SK-N-SH (cell line): ENCODE measurements at regions not wholly inside any gene's neighbourhood (a gene's known extent, or its start where the extent isn't known, plus 50 kb on each side); places are given as distances from the start of the nearest gene placed in this dataset.

Experiments used
- CTCF ChIA-PET: fragments of 300-600, 350-600 bp; formaldehyde crosslinking; extraction: SDS; loops from one replicate; lab custom pipeline; 2021; lab: Yijun Ruan, JAX
- POLR2A ChIA-PET: fragments of 350-600 bp; sonication (Branson Sonifier 250); formaldehyde crosslinking; extraction: SDS; loops from one replicate; lab custom pipeline; 2020; ENCODE audit warnings: antibody characterized with exemption, inconsistent platforms; lab: Yijun Ruan, JAX
- DNase-seq: peaks from one replicate; pipeline ENCODE4 v3.0.0; 2012
- H2AFZ ChIP-seq: fragments of 200-600 bp; sonication (generic); 2 replicates; pipeline ENCODE4 v1.8.1; 2016; ENCODE audit warnings: antibody characterized with exemption, mild to moderate bottlenecking, low read depth
- H3F3A ChIP-seq: fragments of 200-600 bp; sonication (generic); replicated peaks from 2 replicates; pipeline ENCODE3; 2016; ENCODE audit warnings: antibody characterized with exemption, mild to moderate bottlenecking; ENCODE audit not compliant: insufficient read depth
- H3K27ac ChIP-seq, 2 experiments: fragments of 200-500 bp in 1 of 2; fragments of 200-600 bp in 1 of 2; sonication (Bioruptor generic) in 1 of 2; sonication (generic), shearing (Covaris generic) in 1 of 2; 2 replicates each; pipeline versions ENCODE4 v1.5.1 to v1.6.1; 2014 to 2016; ENCODE audit warnings: low read depth in 2 of 2, inconsistent platforms in 1 of 2, low read length in 1 of 2, mild to moderate bottlenecking in 1 of 2, mixed read lengths in 1 of 2
- H3K27me3 ChIP-seq: fragments of 200-600 bp; sonication (generic), shearing (Covaris generic); 2 replicates; pipeline ENCODE4 v1.6.1; 2016; ENCODE audit warnings: mixed run types; ENCODE audit not compliant: insufficient read depth
- H3K36me3 ChIP-seq, 2 experiments: fragments of 200-500 bp in 1 of 2; fragments of 200-600 bp in 1 of 2; sonication (Bioruptor generic) in 1 of 2; sonication (generic) in 1 of 2; replicated peaks in 1 of 2; 2 replicates each; pipeline versions ENCODE3 to v1.5.1; 2014 to 2016; ENCODE audit warnings: low read length in 1 of 2, mild to moderate bottlenecking in 1 of 2; ENCODE audit not compliant: insufficient read depth in 2 of 2, control insufficient read depth in 1 of 2
- H3K4me1 ChIP-seq, 2 experiments: fragments of 200-500 bp in 1 of 2; fragments of 200-600 bp in 1 of 2; sonication (Bioruptor generic) in 1 of 2; sonication (generic), shearing (Covaris generic) in 1 of 2; 2 replicates each; pipeline versions ENCODE4 v1.5.1 to v1.6.1; 2014 to 2016; ENCODE audit warnings: low read depth in 1 of 2, low read length in 1 of 2, mixed run types in 1 of 2; ENCODE audit not compliant: insufficient read depth in 2 of 2, control insufficient read depth in 1 of 2
- H3K4me2 ChIP-seq: fragments of 200-600 bp; sonication (generic), shearing (Covaris generic); 2 replicates; pipeline ENCODE4 v1.6.1; 2017; ENCODE audit warnings: mixed run types
- H3K4me3 ChIP-seq, 2 experiments: fragments of 200-500 bp in 1 of 2; fragments of 200-600 bp in 1 of 2; sonication (Bioruptor generic) in 1 of 2; sonication (generic), shearing (Covaris generic) in 1 of 2; 2 replicates each; pipeline versions ENCODE4 v1.5.1 to v1.8.1; 2014 to 2016; ENCODE audit warnings: low read depth in 2 of 2, inconsistent platforms in 1 of 2, low read length in 1 of 2, mild to moderate bottlenecking in 1 of 2, mixed read lengths in 1 of 2, moderate library complexity in 1 of 2
- H3K79me2 ChIP-seq: fragments of 200-600 bp; sonication (generic); 2 replicates; pipeline ENCODE4 v1.8.1; 2017; ENCODE audit warnings: mild to moderate bottlenecking; ENCODE audit not compliant: insufficient read depth
- H3K9ac ChIP-seq: fragments of 200-600 bp; sonication (generic); 2 replicates; pipeline ENCODE4 v1.6.1; 2017; ENCODE audit warnings: mixed run types
- H3K9me2 ChIP-seq: fragments of 200-600 bp; sonication (generic); 2 replicates; pipeline ENCODE4 v1.6.1; 2017; ENCODE audit warnings: mixed run types
- H3K9me3 ChIP-seq: fragments of 200-600 bp; sonication (generic); 2 replicates; pipeline ENCODE4 v1.6.1; 2017; ENCODE audit warnings: mixed run types, mild to moderate bottlenecking, moderate library complexity
- H4K20me1 ChIP-seq: fragments of 200-600 bp; sonication (generic); 2 replicates; pipeline ENCODE4 v1.6.1; 2017; ENCODE audit warnings: mild to moderate bottlenecking, mixed run types; ENCODE audit not compliant: insufficient read depth
- CHD2 ChIP-seq: fragments of 150-350 bp; IDR thresholded peaks from 2 replicates; pipeline ENCODE4 v1.6.1; 2018; ENCODE audit warnings: low read length; ENCODE audit not compliant: partially characterized antibody
- ELF1 ChIP-seq: IDR thresholded peaks from 2 replicates; pipeline ENCODE4 v1.4.0; 2012
- EP300 ChIP-seq, 2 experiments: IDR thresholded peaks; 2 replicates each; pipeline versions ENCODE4 v1.4.0 to v1.6.1; 2012; ENCODE audit warnings: borderline replicate concordance in 1 of 2, low read depth in 1 of 2, low read length in 1 of 2
- FOSL2 ChIP-seq: IDR thresholded peaks from 2 replicates; pipeline ENCODE4 v1.4.0; 2012; ENCODE audit warnings: low read depth, mild to moderate bottlenecking, moderate library complexity, borderline replicate concordance
- FOXJ3 ChIP-seq: sonication (generic); formaldehyde crosslinking; IDR thresholded peaks from 2 replicates; pipeline ENCODE4 v1.5.1; 2020; ENCODE audit warnings: mild to moderate bottlenecking, missing genetic modification reagents
- FOXM1 ChIP-seq: IDR thresholded peaks from 2 replicates; pipeline ENCODE4 v1.4.0; 2012; ENCODE audit warnings: low read depth, mild to moderate bottlenecking
- GABPA ChIP-seq: IDR thresholded peaks from 2 replicates; pipeline ENCODE4 v1.4.0; 2012; ENCODE audit warnings: low read depth, mild to moderate bottlenecking
- GATA2 ChIP-seq: sonication (generic); formaldehyde crosslinking; IDR thresholded peaks from 2 replicates; pipeline ENCODE4 v1.5.0; 2020; ENCODE audit warnings: mild to moderate bottlenecking, missing genetic modification reagents
- JUND ChIP-seq: IDR thresholded peaks from 2 replicates; pipeline ENCODE4 v1.4.0; 2012
- MXI1 ChIP-seq: IDR thresholded peaks from 2 replicates; pipeline ENCODE4 v1.6.1; 2012; ENCODE audit warnings: mild to moderate bottlenecking, low read depth, low read length, improper control_type of control experiment
- NFIC ChIP-seq: IDR thresholded peaks from 2 replicates; pipeline ENCODE4 v1.4.0; 2012; ENCODE audit warnings: borderline replicate concordance
- NRF1 ChIP-seq: IDR thresholded peaks from 2 replicates; pipeline ENCODE4 v1.6.1; 2012; ENCODE audit warnings: low read depth, mild to moderate bottlenecking, low read length
- POLR2AphosphoS5 ChIP-seq: IDR thresholded peaks from 2 replicates; pipeline ENCODE4 v1.6.1; 2012; ENCODE audit warnings: low read depth, low read length
- RAD21 ChIP-seq: IDR thresholded peaks from 2 replicates; pipeline ENCODE4 v1.6.1; 2012; ENCODE audit warnings: mild to moderate bottlenecking, low read length
- RFX5 ChIP-seq: IDR thresholded peaks from 2 replicates; pipeline ENCODE4 v1.6.1; 2012; ENCODE audit warnings: mild to moderate bottlenecking, improper control_type of control experiment, low read length
- RXRA ChIP-seq: IDR thresholded peaks from 2 replicates; pipeline ENCODE4 v1.4.0; 2012; ENCODE audit warnings: low read depth, mild to moderate bottlenecking, borderline replicate concordance
- TCF12 ChIP-seq: IDR thresholded peaks from 2 replicates; pipeline ENCODE4 v1.4.0; 2012
- TEAD4 ChIP-seq: IDR thresholded peaks from 2 replicates; pipeline ENCODE4 v1.4.0; 2012; ENCODE audit warnings: mild to moderate bottlenecking, borderline replicate concordance; ENCODE audit not compliant: insufficient read depth
- YY1 ChIP-seq: IDR thresholded peaks from 2 replicates; pipeline ENCODE4 v1.4.0; 2012; ENCODE audit warnings: low read depth, mild to moderate bottlenecking
- WGBS: methylation state at CpG from one replicate; pipeline ENCODE4 v1.1.6; 2017; ENCODE audit warnings: low lambda C conversion rate; 5-methylcytosine and 5-hydroxymethylcytosine counted together
- TF ChIP-seq, protein P1 (sequence below): fragments of 150-350 bp; IDR thresholded peaks from 2 replicates; pipeline ENCODE4 v1.6.1; 2017; ENCODE audit warnings: antibody characterized with exemption, low read length, low read depth, borderline replicate concordance
- TF ChIP-seq, protein P2 (sequence below): fragments of 150-350 bp; IDR thresholded peaks from 2 replicates; pipeline ENCODE4 v1.6.1; 2016; ENCODE audit warnings: mild to moderate bottlenecking, low read depth, low read length
- TF ChIP-seq, protein P3 (sequence below): IDR thresholded peaks from 2 replicates; pipeline ENCODE4 v1.4.0; 2012; ENCODE audit warnings: low read depth, borderline replicate concordance
- TF ChIP-seq, protein P4 (sequence below): IDR thresholded peaks from 2 replicates; pipeline ENCODE4 v1.4.0; 2012; ENCODE audit warnings: low read depth, borderline replicate concordance

DNA sequence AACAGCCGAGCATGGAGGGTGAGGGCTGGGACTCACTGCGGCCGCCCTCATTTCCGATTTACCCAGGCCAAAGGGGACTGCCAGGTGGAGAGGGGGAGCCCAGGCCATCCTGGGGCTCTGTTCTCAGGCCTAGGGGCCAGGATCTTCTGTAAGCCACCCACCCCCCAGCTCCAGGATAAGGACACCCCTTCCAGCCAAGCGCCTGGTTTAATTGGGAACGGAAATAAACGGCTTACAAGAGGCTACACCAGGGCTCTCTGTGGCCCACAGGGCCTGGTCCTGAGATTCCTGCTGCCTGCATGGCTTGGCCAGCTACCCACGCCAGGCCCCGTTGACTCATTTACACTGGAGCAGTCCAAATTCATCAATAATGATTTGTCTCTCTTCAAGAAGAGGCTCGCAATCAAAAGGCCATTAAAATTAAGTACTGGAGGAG is 68.1 kb upstream of the TOP1 start:
- ChIA-PET POLR2A (no interaction called here), CTCF (interaction anchor here (1.3 kb wide), 1 partner anchor 14 kb away, joined by 3 read pairs; no protein-coding TSS in a partner anchor)
- Histone ChIP-seq H3K36me3 (no peaks in the 10 kb centered on the region), H3K27me3 (no peaks in the 10 kb centered on the region), H3K4me3 (no peak overlapping the region), H3K9me2 (no peaks in the 10 kb centered on the region), H3K9ac (no peak overlapping the region), H3K4me2 (no peak overlapping the region), H4K20me1 (no peaks in the 10 kb centered on the region), H3F3A (no peaks in the 10 kb centered on the region), H3K9me3 (no peaks in the 10 kb centered on the region), H2AFZ (no peak overlapping the region), H3K79me2 (no peaks in the 10 kb centered on the region), H3K4me1 (no peaks in the 10 kb centered on the region; a peak in 1 of 4 replicates), H3K27ac (no peak overlapping the region)
- no peak for DNase-seq
- no peak for TF ChIP-seq NFIC
- no peak for TF ChIP-seq POLR2AphosphoS5
- no peak for TF ChIP-seq YY1
- TF ChIP-seq, protein P1, sequence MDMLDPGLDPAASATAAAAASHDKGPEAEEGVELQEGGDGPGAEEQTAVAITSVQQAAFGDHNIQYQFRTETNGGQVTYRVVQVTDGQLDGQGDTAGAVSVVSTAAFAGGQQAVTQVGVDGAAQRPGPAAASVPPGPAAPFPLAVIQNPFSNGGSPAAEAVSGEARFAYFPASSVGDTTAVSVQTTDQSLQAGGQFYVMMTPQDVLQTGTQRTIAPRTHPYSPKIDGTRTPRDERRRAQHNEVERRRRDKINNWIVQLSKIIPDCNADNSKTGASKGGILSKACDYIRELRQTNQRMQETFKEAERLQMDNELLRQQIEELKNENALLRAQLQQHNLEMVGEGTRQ = no peak
- TF ChIP-seq RFX5 = no peak
- TF ChIP-seq FOSL2 = no peak
- TF ChIP-seq RAD21 = no peak
- TF ChIP-seq TCF12 = no peak
- TF ChIP-seq NRF1 = no peak
- TF ChIP-seq FOXJ3 (CRISPR knock-in tag) = no peak
- WGBS = 79% methylated on average over 8 of the region's 10 CpGs

DNA sequence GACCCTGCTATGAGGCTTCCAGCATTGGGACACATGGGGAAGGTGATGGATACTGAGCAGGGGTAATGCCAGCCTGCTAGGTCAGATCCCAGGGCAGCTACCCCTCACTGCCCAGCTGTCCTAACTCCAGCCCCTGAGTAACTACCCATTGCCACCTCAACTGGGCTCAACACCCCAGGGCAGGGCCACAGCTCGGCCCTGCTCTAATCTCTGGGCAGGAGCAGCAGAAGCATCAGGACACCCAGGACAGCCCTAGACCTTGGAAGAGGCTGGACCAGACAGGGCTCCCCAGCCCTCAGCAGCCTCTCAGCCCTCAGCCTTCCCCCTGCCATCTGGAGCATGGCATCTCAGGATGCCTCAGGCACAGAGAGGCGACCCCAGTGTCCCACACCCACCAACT is 67.4 kb upstream of the TOP1 start:
- no peaks in the 10 kb centered on the region; a peak in 1 of 4 replicates for H3K4me1 ChIP-seq
- ChIA-PET CTCF (interaction anchor here (0.6 to 1.3 kb wide), 2 partner anchors 15 to 453 kb away, joined by 3 read pairs; no protein-coding TSS in a partner anchor), POLR2A (no interaction called here)
- no peak overlapping the region for H3K4me2 ChIP-seq
- WGBS = 17% methylated on average over 1 of the region's 2 CpGs
- no peak for DNase-seq
- no peak overlapping the region for H3K9ac ChIP-seq
- no peaks in the 10 kb centered on the region for H3K36me3 ChIP-seq
- no peaks in the 10 kb centered on the region for H3K9me2 ChIP-seq
- H3F3A ChIP-seq = no peaks in the 10 kb centered on the region
- no peak overlapping the region for H3K4me3 ChIP-seq
- no peaks in the 10 kb centered on the region for H3K9me3 ChIP-seq
- TF ChIP-seq NRF1 (no peak), GABPA (no peak), TEAD4 (no peak), MXI1 (no peak), ELF1 (no peak), CHD2 (no peak), TCF12 (no peak), EP300 (IDR thresholded peaks at IDR 0.05; ENCODE audit: borderline replicate concordance in 1 of 2, low read depth in 1 of 2, low read length in 1 of 2) (no peak), NFIC (no peak), GATA2 (CRISPR knock-in tag) (no peak), POLR2AphosphoS5 (no peak), JUND (no peak), RXRA (no peak), FOXM1 (no peak), RAD21 (no peak)
- TF ChIP-seq, protein P2, sequence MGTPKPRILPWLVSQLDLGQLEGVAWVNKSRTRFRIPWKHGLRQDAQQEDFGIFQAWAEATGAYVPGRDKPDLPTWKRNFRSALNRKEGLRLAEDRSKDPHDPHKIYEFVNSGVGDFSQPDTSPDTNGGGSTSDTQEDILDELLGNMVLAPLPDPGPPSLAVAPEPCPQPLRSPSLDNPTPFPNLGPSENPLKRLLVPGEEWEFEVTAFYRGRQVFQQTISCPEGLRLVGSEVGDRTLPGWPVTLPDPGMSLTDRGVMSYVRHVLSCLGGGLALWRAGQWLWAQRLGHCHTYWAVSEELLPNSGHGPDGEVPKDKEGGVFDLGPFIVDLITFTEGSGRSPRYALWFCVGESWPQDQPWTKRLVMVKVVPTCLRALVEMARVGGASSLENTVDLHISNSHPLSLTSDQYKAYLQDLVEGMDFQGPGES = no peak
- TF ChIP-seq, protein P3, sequence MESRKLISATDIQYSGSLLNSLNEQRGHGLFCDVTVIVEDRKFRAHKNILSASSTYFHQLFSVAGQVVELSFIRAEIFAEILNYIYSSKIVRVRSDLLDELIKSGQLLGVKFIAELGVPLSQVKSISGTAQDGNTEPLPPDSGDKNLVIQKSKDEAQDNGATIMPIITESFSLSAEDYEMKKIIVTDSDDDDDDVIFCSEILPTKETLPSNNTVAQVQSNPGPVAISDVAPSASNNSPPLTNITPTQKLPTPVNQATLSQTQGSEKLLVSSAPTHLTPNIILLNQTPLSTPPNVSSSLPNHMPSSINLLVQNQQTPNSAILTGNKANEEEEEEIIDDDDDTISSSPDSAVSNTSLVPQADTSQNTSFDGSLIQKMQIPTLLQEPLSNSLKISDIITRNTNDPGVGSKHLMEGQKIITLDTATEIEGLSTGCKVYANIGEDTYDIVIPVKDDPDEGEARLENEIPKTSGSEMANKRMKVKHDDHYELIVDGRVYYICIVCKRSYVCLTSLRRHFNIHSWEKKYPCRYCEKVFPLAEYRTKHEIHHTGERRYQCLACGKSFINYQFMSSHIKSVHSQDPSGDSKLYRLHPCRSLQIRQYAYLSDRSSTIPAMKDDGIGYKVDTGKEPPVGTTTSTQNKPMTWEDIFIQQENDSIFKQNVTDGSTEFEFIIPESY = no peak
- TF ChIP-seq, protein P4, sequence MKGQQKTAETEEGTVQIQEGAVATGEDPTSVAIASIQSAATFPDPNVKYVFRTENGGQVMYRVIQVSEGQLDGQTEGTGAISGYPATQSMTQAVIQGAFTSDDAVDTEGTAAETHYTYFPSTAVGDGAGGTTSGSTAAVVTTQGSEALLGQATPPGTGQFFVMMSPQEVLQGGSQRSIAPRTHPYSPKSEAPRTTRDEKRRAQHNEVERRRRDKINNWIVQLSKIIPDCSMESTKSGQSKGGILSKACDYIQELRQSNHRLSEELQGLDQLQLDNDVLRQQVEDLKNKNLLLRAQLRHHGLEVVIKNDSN = no peak
- no peak overlapping the region for H2AFZ ChIP-seq
- H3K27ac ChIP-seq = no peak overlapping the region
- H3K27me3 ChIP-seq = no peaks in the 10 kb centered on the region
- no peaks in the 10 kb centered on the region for H4K20me1 ChIP-seq
- no peaks in the 10 kb centered on the region for H3K79me2 ChIP-seq
